ENCODE measurements at regions not wholly inside any gene's neighbourhood (a gene's known extent, or its start where the extent isn't known, plus 50 kb on each side); places are given as distances from the start of the nearest gene placed in this dataset.

GRCh38 chr16:64892835-64893785, 228.8 kb downstream of the CDH11 start:
- TF ChIP-seq CTCF (IDR thresholded peaks at IDR 0.05; ENCODE audit: poor library complexity) (no peak), EZH2 (IDR thresholded peaks at IDR 0.05; ENCODE audit: borderline replicate concordance) (no peak), EZH2phosphoT487 (IDR thresholded peaks at IDR 0.05; ENCODE audit: low read depth, severe bottlenecking, unreplicated experiment) (no peak)
